GM20431 (cell line): ENCODE measurements at regions not wholly inside any gene's neighbourhood (a gene's known extent, or its start where the extent isn't known, plus 50 kb on each side); places are given as distances from the start of the nearest gene placed in this dataset.
"Not testable (repeated sequence)": the region's sequence is repeated elsewhere in the genome, so short reads cannot be mapped to it uniquely, and the experiment has no call there.

ENCODE experiments used
- in situ Hi-C: fragments of 300-500 bp; cut with MseI, MboI; formaldehyde crosslinking; loops from one replicate; pipeline ENCODE4 v1.15.0; 2020; ENCODE audit warnings: low sequenced_read_pairs; ENCODE audit not compliant: unreplicated experiment

- in situ Hi-C loops, result loop anchor here (25.0 kb wide), 2 partner anchors 94 to 594 kb away; no protein-coding TSS in a partner anchor
Observed at GRCh38 chr9:68593760-68594159, 53.1 kb upstream of the TMEM252 start.

GRCh38 chr9:68595868-68596267 is 55.2 kb upstream of the TMEM252 start:
- in situ Hi-C loops, result loop anchor here (25.0 kb wide), 2 partner anchors 91 to 591 kb away; no protein-coding TSS in a partner anchor

- in situ Hi-C loops, result loop anchor here (25.0 kb wide), 2 partner anchors 90 to 590 kb away; no protein-coding TSS in a partner anchor
Observed at GRCh38 chr9:68597362-68597997, 56.8 kb upstream of the TMEM252 start.

- in situ Hi-C loops, result loop anchor here (25.0 kb wide), 2 partner anchors 87 to 587 kb away; no protein-coding TSS in a partner anchor
Observed at GRCh38 chr9:68599826-68600225, 59.1 kb upstream of the TMEM252 start.

GRCh38 chr9:68601081-68601480 is 60.4 kb upstream of the TMEM252 start:
- in situ Hi-C loops, result no loop called here

- in situ Hi-C loops, result no loop called here
Observed at GRCh38 chr9:68603371-68603770, 62.7 kb upstream of the TMEM252 start.

- in situ Hi-C loops, result no loop called here
Observed at GRCh38 chr9:68608763-68609162, 68.1 kb upstream of the TMEM252 start.

- in situ Hi-C loops, result no loop called here
Observed at GRCh38 chr9:68609901-68610415, 69.3 kb upstream of the TMEM252 start.

- in situ Hi-C loops, result no loop called here
Observed at GRCh38 chr9:68614121-68614520, 73.4 kb upstream of the TMEM252 start.

- in situ Hi-C loops, result not testable (repeated sequence)
Observed at GRCh38 chr9:68617011-68617410, 76.3 kb upstream of the TMEM252 start.

- in situ Hi-C loops, result no loop called here
Observed at GRCh38 chr9:68619072-68619471, 78.4 kb upstream of the TMEM252 start.

- in situ Hi-C loops, result no loop called here
Observed at GRCh38 chr9:68619636-68620035, 79.0 kb upstream of the TMEM252 start.

- in situ Hi-C loops, result no loop called here
Observed at GRCh38 chr9:68625559-68625958, 79.5 kb upstream of the PIP5K1B start.

- in situ Hi-C loops, result no loop called here
Observed at GRCh38 chr9:68626526-68626925, 78.5 kb upstream of the PIP5K1B start.

GRCh38 chr9:68627104-68627503 is 77.9 kb upstream of the PIP5K1B start:
- in situ Hi-C loops, result no loop called here

- in situ Hi-C loops, result no loop called here
Observed at GRCh38 chr9:68627594-68627993, 77.4 kb upstream of the PIP5K1B start.

- in situ Hi-C loops, result no loop called here
Observed at GRCh38 chr9:68629042-68629441, 76.0 kb upstream of the PIP5K1B start.

GRCh38 chr9:68631811-68632210 is 73.2 kb upstream of the PIP5K1B start:
- in situ Hi-C loops, result no loop called here

- in situ Hi-C loops, result no loop called here
Observed at GRCh38 chr9:68637020-68637419, 68.0 kb upstream of the PIP5K1B start.

GRCh38 chr9:68639261-68639660 is 65.8 kb upstream of the PIP5K1B start:
- in situ Hi-C loops, result not testable (repeated sequence)

- in situ Hi-C loops, result no loop called here
Observed at GRCh38 chr9:68640421-68641089, 64.5 kb upstream of the PIP5K1B start.
